Large intestine (tissue), 3 donors: ENCODE measurements at regions not wholly inside any gene's neighbourhood (a gene's known extent, or its start where the extent isn't known, plus 50 kb on each side); places are given as distances from the start of the nearest gene placed in this dataset.
"Not testable (repeated sequence)": the region's sequence is repeated elsewhere in the genome, so short reads cannot be mapped to it uniquely, and the experiment has no call there.

Experiments
- DNase-seq, 2 donors: peaks; one replicate each; pipeline versions ENCODE4 v3.0.0 to v3.0.0-alpha.2; 2013
- H3K27ac ChIP-seq: one replicate; pipeline ENCODE4 v1.5.1; 2013; ENCODE audit warnings: low read length
- H3K27me3 ChIP-seq: 2 replicates; pipeline ENCODE4 v1.6.1; 2013; ENCODE audit warnings: low read length; ENCODE audit not compliant: control insufficient read depth, insufficient read depth
- H3K36me3 ChIP-seq: 2 replicates; pipeline ENCODE4 v1.6.1; 2013; ENCODE audit warnings: low read length; ENCODE audit not compliant: control insufficient read depth, insufficient read depth
- H3K4me1 ChIP-seq: one replicate; pipeline ENCODE4 v1.6.1; 2013; ENCODE audit warnings: low read length; ENCODE audit not compliant: control insufficient read depth, insufficient read depth
- H3K4me3 ChIP-seq: one replicate; pipeline ENCODE4 v1.5.1; 2013; ENCODE audit warnings: low read length
- H3K9me3 ChIP-seq: one replicate; pipeline ENCODE4 v1.6.1; 2013; ENCODE audit warnings: mild to moderate bottlenecking, low read depth, low read length, moderate library complexity; ENCODE audit not compliant: control insufficient read depth
- WGBS: methylation state at CpG from one replicate; pipeline ENCODE4 v1.1.5; 2013; ENCODE audit warnings: low lambda C conversion rate; ENCODE audit not compliant: insufficient coverage; 5-methylcytosine and 5-hydroxymethylcytosine counted together

GRCh38 chr5:24167806-24168205, 477.0 kb downstream of the CDH10 start:
- Histone ChIP-seq H3K36me3 (no peaks in the 10 kb centered on the region), H3K27ac (no peak overlapping the region), H3K9me3 (no peaks in the 10 kb centered on the region), H3K4me3 (no peak overlapping the region), H3K27me3 (no peaks in the 10 kb centered on the region), H3K4me1 (no peaks in the 10 kb centered on the region)
- no peak for DNase-seq

GRCh38 chr5:24170026-24170425, 474.8 kb downstream of the CDH10 start:
- Histone ChIP-seq H3K9me3 (no peaks in the 10 kb centered on the region), H3K4me3 (no peak overlapping the region), H3K27me3 (no peaks in the 10 kb centered on the region), H3K27ac (no peak overlapping the region), H3K4me1 (no peaks in the 10 kb centered on the region), H3K36me3 (no peaks in the 10 kb centered on the region)
- no peak for DNase-seq
- WGBS = no CpG with 5 or more reads among the region's 16 CpGs

GRCh38 chr5:24170930-24171329, 473.8 kb downstream of the CDH10 start:
- H3K27ac ChIP-seq, H3K9me3 ChIP-seq, H3K4me1 ChIP-seq, H3K4me3 ChIP-seq, H3K27me3 ChIP-seq, H3K36me3 ChIP-seq, DNase-seq: not testable (repeated sequence)
- 100% methylated on average over 1 of the region's 2 CpGs for WGBS

- H3K4me3 ChIP-seq = no peak overlapping the region
- no peak for DNase-seq
- WGBS = 100% methylated on average over 1 of the region's 4 CpGs
- no peaks in the 10 kb centered on the region for H3K36me3 ChIP-seq
- no peaks in the 10 kb centered on the region for H3K9me3 ChIP-seq
- H3K27ac ChIP-seq = no peak overlapping the region
- H3K4me1 ChIP-seq = no peaks in the 10 kb centered on the region
- H3K27me3 ChIP-seq = no peaks in the 10 kb centered on the region
Measured at GRCh38 chr5:24177821-24178220, 467.0 kb downstream of the CDH10 start.

- no peak for DNase-seq
- H3K9me3 ChIP-seq = no peaks in the 10 kb centered on the region
- WGBS = no CpG with 5 or more reads among the region's 2 CpGs
- no peak overlapping the region for H3K4me3 ChIP-seq
- H3K36me3 ChIP-seq = no peaks in the 10 kb centered on the region
- H3K27ac ChIP-seq = no peak overlapping the region
- no peaks in the 10 kb centered on the region for H3K4me1 ChIP-seq
- H3K27me3 ChIP-seq = no peaks in the 10 kb centered on the region
Measured at GRCh38 chr5:24183981-24184380, 460.8 kb downstream of the CDH10 start.

GRCh38 chr5:24188216-24188925, 456.4 kb downstream of the CDH10 start:
- H3K27ac ChIP-seq = no peak overlapping the region
- no peaks in the 10 kb centered on the region for H3K4me1 ChIP-seq
- no peaks in the 10 kb centered on the region for H3K36me3 ChIP-seq
- H3K27me3 ChIP-seq = no peaks in the 10 kb centered on the region
- DNase-seq = no peak
- H3K4me3 ChIP-seq = no peak overlapping the region
- WGBS = 83% methylated on average over 5 of the region's 7 CpGs
- H3K9me3 ChIP-seq = no peaks in the 10 kb centered on the region

- Histone ChIP-seq H3K4me1 (no peaks in the 10 kb centered on the region), H3K4me3 (no peak overlapping the region), H3K9me3 (no peaks in the 10 kb centered on the region), H3K36me3 (no peaks in the 10 kb centered on the region), H3K27me3 (no peaks in the 10 kb centered on the region), H3K27ac (no peak overlapping the region)
- DNase-seq = no peak
- WGBS = no CpG with 5 or more reads among the region's 2 CpGs
Measured at GRCh38 chr5:24196789-24197188, 448.0 kb downstream of the CDH10 start.

- 41% methylated on average over 3 of the region's 4 CpGs for WGBS
- Histone ChIP-seq H3K9me3 (no peaks in the 10 kb centered on the region), H3K27me3 (no peaks in the 10 kb centered on the region)
Measured at GRCh38 chr5:24208686-24209106, 436.1 kb downstream of the CDH10 start.

GRCh38 chr5:24215114-24215513, 429.7 kb downstream of the CDH10 start:
- DNase-seq = no peak
- no peak overlapping the region for H3K4me3 ChIP-seq
- 100% methylated on average over 2 of the region's 3 CpGs for WGBS

More at GRCh38 chr5:24208686-24209106, 436.1 kb downstream of the CDH10 start:
- Histone ChIP-seq H3K27ac (no peak overlapping the region), H3K36me3 (no peaks in the 10 kb centered on the region), H3K4me3 (no peak overlapping the region), H3K4me1 (no peaks in the 10 kb centered on the region)
- DNase-seq = no peak

GRCh38 chr5:24222876-24223275, 421.9 kb downstream of the CDH10 start:
- no peak for DNase-seq
- no peak overlapping the region for H3K4me3 ChIP-seq
- no peaks in the 10 kb centered on the region for H3K9me3 ChIP-seq

More at GRCh38 chr5:24215114-24215513, 429.7 kb downstream of the CDH10 start:
- H3K36me3 ChIP-seq = no peaks in the 10 kb centered on the region
- H3K27ac ChIP-seq = no peak overlapping the region
- H3K27me3 ChIP-seq = no peaks in the 10 kb centered on the region
- no peaks in the 10 kb centered on the region for H3K4me1 ChIP-seq
- no peaks in the 10 kb centered on the region for H3K9me3 ChIP-seq

GRCh38 chr5:24225051-24225450, 419.7 kb downstream of the CDH10 start:
- Histone ChIP-seq H3K4me3 (no peak overlapping the region), H3K36me3 (no peaks in the 10 kb centered on the region), H3K9me3 (no peaks in the 10 kb centered on the region), H3K4me1 (no peaks in the 10 kb centered on the region), H3K27me3 (no peaks in the 10 kb centered on the region), H3K27ac (no peak overlapping the region)
- no peak for DNase-seq

More at GRCh38 chr5:24222876-24223275, 421.9 kb downstream of the CDH10 start:
- no CpG with 5 or more reads among the region's 2 CpGs for WGBS
- no peaks in the 10 kb centered on the region for H3K4me1 ChIP-seq
- H3K27ac ChIP-seq = no peak overlapping the region
- H3K27me3 ChIP-seq = no peaks in the 10 kb centered on the region
- no peaks in the 10 kb centered on the region for H3K36me3 ChIP-seq
